Chondrocyte (in vitro differentiated cells): ENCODE measurements at regions not wholly inside any gene's neighbourhood (a gene's known extent, or its start where the extent isn't known, plus 50 kb on each side); places are given as distances from the start of the nearest gene placed in this dataset.

Experiments
- DNase-seq: peaks from one replicate; pipeline ENCODE4 v3.0.0; 2021; ENCODE audit warnings: mixed read lengths, low spot score
- H3K27ac Mint-ChIP-seq: one replicate; pipeline ENCODE4 v1.8.0; 2021; ENCODE audit warnings: mild to moderate bottlenecking, moderate library complexity, mixed read lengths; ENCODE audit not compliant: unreplicated experiment
- H3K27me3 Mint-ChIP-seq: 2 replicates; pipeline ENCODE4 v1.8.0; 2021; ENCODE audit warnings: low read depth, mixed read lengths
- H3K36me3 Mint-ChIP-seq: 2 replicates; pipeline ENCODE4 v1.8.0; 2021; ENCODE audit warnings: low read depth, mixed read lengths
- H3K4me1 Mint-ChIP-seq: 2 replicates; pipeline ENCODE4 v1.8.0; 2021; ENCODE audit warnings: low read depth, mild to moderate bottlenecking, mixed read lengths
- H3K4me3 Mint-ChIP-seq: one replicate; pipeline ENCODE4 v1.8.0; 2021; ENCODE audit warnings: mild to moderate bottlenecking, moderate library complexity, mixed read lengths; ENCODE audit not compliant: unreplicated experiment
- H3K9me3 Mint-ChIP-seq: 2 replicates; pipeline ENCODE4 v1.8.0; 2021; ENCODE audit warnings: low read depth, mixed read lengths
- TF ChIP-seq, protein P1 (sequence below): fragments of 200-600 bp; sonication (generic); IDR thresholded peaks from 2 replicates; pipeline ENCODE4 v1.5.0; 2021; ENCODE audit warnings: antibody characterized with exemption, mild to moderate bottlenecking, moderate library complexity

DNA sequence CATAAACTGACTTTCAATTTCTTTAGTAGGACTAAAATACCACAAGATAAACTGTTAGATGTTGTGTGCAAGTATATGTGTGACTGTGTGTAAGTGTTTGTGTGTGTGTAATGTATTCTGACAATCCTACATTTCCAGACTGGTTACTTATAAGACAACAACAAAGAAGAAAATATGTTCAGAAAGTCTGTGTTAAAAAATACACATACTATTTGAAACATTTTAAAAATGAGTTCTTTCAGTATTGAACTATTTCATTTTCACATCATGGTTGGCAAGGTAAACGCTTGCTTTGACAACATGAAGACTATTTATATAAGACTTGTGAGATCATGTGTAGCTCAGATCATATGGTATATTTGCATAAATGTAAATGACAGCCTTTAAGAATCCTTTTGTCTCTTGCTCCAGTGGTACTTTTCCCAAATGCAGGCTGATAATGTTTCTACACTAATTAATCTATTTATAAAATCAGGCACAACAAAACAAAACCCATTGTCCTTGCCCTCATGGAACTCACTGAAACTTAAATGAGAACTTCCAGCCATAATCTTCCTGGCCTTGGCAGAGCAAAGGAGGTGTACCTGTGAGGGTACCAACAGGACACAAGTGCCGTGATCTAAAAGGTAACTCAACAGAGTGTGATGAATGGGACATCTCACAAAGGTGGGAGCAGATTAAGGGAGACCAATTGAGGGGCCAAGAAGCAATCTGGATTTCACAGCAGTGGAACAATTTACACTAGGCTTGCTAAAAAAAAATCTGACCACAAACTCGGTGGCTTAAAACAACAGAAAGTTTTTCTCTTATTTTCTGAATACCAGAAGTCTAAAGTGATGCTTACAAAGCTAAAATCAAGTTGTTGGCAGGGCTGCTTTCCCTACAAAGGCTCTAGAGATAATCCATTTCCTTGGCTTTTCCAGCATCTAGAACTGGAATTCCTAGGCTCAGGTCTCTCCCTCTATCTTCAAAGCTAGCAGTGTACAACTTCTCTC, 349.0 kb downstream of the TBC1D4 start:
- TF ChIP-seq, protein P1, sequence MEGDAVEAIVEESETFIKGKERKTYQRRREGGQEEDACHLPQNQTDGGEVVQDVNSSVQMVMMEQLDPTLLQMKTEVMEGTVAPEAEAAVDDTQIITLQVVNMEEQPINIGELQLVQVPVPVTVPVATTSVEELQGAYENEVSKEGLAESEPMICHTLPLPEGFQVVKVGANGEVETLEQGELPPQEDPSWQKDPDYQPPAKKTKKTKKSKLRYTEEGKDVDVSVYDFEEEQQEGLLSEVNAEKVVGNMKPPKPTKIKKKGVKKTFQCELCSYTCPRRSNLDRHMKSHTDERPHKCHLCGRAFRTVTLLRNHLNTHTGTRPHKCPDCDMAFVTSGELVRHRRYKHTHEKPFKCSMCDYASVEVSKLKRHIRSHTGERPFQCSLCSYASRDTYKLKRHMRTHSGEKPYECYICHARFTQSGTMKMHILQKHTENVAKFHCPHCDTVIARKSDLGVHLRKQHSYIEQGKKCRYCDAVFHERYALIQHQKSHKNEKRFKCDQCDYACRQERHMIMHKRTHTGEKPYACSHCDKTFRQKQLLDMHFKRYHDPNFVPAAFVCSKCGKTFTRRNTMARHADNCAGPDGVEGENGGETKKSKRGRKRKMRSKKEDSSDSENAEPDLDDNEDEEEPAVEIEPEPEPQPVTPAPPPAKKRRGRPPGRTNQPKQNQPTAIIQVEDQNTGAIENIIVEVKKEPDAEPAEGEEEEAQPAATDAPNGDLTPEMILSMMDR: no peak
- Mint-ChIP-seq H3K4me3 (no peak overlapping the region), H3K4me1 (peaks cover 56% of the 10 kb centered on the region), H3K36me3 (no peaks in the 10 kb centered on the region), H3K9me3 (peaks cover 7% of the 10 kb centered on the region), H3K27me3 (no peaks in the 10 kb centered on the region), H3K27ac (peak overlapping the region; percentile 50)
- no peak for DNase-seq

GRCh38 chr13:75129331-75129730, 352.6 kb downstream of the TBC1D4 start:
- Mint-ChIP-seq H3K27me3 (no peaks in the 10 kb centered on the region), H3K4me1 (peaks cover 24% of the 10 kb centered on the region), H3K36me3 (no peaks in the 10 kb centered on the region), H3K9me3 (no peaks in the 10 kb centered on the region), H3K4me3 (no peak overlapping the region), H3K27ac (no peak overlapping the region)
- no peak for DNase-seq
- TF ChIP-seq, protein P1: no peak

- TF ChIP-seq, protein P1: no peak
- H3K4me3 Mint-ChIP-seq: no peak overlapping the region
- H3K27me3 Mint-ChIP-seq: no peaks in the 10 kb centered on the region
- H3K4me1 Mint-ChIP-seq: no peaks in the 10 kb centered on the region
- DNase-seq: no peak
- no peaks in the 10 kb centered on the region for H3K36me3 Mint-ChIP-seq
- peaks cover 3% of the 10 kb centered on the region for H3K9me3 Mint-ChIP-seq
- H3K27ac Mint-ChIP-seq: no peak overlapping the region
Observed at GRCh38 chr13:75124415-75124814, 357.6 kb downstream of the TBC1D4 start.

GRCh38 chr13:75123428-75123827, 358.5 kb downstream of the TBC1D4 start:
- no peak for DNase-seq
- Mint-ChIP-seq H3K4me1 (no peaks in the 10 kb centered on the region), H3K9me3 (peaks cover 3% of the 10 kb centered on the region), H3K27ac (no peak overlapping the region), H3K27me3 (no peaks in the 10 kb centered on the region), H3K4me3 (no peak overlapping the region), H3K36me3 (no peaks in the 10 kb centered on the region)
- TF ChIP-seq, protein P1: no peak

GRCh38 chr13:75120085-75120484, 361.9 kb downstream of the TBC1D4 start:
- H3K27ac Mint-ChIP-seq: no peak overlapping the region
- H3K4me1 Mint-ChIP-seq: no peaks in the 10 kb centered on the region
- no peaks in the 10 kb centered on the region for H3K36me3 Mint-ChIP-seq
- H3K9me3 Mint-ChIP-seq: peaks cover 3% of the 10 kb centered on the region
- no peaks in the 10 kb centered on the region for H3K27me3 Mint-ChIP-seq
- no peak for DNase-seq
- H3K4me3 Mint-ChIP-seq: no peak overlapping the region
- TF ChIP-seq, protein P1: no peak
